GM10266 (cell line): ENCODE measurements at regions not wholly inside any gene's neighbourhood (a gene's known extent, or its start where the extent isn't known, plus 50 kb on each side); places are given as distances from the start of the nearest gene placed in this dataset.

ENCODE experiments used
- DNase-seq: peaks from one replicate; pipeline ENCODE4 v3.0.0; 2012; ENCODE audit errors: extremely low spot score
- TF ChIP-seq, protein P1 (sequence below): IDR thresholded peaks from 2 replicates; pipeline ENCODE4 v1.5.1; 2012; ENCODE audit warnings: mild to moderate bottlenecking, low read depth; ENCODE audit not compliant: control insufficient read depth, insufficient read depth; ENCODE audit errors: missing control alignments

DNA sequence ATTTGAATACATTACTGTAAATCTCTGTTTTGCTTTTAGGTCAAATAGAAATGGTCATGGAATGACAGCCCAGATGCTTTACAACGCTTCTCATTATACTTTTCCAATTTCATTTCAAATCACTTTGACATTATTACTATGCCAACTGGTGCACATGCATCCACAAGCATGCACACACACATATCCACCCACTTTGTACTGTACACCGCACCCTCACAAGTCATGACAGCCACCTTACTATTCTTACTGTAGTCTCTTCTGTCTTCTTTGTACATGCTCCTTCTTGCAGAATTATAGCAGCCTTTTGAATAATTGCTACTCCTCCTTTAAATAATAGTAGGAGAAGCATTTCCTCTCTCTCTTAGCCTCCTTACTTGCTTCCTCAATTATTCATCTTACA, 1361.4 kb downstream of the ROBO1 start:
- TF ChIP-seq, protein P1, sequence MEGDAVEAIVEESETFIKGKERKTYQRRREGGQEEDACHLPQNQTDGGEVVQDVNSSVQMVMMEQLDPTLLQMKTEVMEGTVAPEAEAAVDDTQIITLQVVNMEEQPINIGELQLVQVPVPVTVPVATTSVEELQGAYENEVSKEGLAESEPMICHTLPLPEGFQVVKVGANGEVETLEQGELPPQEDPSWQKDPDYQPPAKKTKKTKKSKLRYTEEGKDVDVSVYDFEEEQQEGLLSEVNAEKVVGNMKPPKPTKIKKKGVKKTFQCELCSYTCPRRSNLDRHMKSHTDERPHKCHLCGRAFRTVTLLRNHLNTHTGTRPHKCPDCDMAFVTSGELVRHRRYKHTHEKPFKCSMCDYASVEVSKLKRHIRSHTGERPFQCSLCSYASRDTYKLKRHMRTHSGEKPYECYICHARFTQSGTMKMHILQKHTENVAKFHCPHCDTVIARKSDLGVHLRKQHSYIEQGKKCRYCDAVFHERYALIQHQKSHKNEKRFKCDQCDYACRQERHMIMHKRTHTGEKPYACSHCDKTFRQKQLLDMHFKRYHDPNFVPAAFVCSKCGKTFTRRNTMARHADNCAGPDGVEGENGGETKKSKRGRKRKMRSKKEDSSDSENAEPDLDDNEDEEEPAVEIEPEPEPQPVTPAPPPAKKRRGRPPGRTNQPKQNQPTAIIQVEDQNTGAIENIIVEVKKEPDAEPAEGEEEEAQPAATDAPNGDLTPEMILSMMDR: no peak
- DNase-seq: no peak

DNA sequence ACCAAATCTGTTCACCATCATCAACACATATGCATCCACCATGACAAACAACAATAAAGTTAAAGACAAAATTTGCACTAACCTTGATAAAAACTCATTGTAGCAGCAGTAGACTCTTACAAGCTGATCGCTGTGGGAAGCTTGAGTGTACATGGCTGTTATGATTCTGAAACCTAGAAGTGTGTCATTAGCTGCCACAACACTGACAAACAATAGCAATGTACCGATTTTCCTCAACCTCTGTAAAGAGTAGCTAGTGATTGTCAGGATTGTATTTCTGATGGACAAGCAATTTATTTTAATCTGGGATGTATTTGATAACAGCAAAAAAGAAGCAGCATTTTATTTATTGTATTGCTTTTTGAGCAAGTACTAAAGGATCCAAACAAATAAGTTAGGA, 1357.7 kb downstream of the ROBO1 start:
- no peak for DNase-seq
- TF ChIP-seq, protein P1: no peak

DNA sequence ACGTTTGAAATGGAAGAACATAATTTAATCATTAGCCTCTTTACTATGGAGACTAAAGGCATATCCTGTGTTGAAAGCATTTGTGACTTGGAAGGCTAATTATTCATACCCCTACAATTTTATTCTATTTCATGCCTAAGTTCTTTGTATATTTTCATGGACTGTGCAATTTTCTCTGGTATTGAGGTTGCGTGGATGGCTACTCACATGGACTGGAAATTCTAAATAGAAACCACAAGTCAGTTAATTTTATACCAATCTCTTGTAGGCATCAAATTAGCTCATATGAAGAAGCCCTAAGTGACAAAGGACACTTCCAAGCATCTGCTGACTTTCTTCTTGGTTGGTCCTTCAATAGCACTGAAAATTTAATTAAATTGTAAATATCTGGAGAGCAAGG, 1353.5 kb downstream of the ROBO1 start:
- TF ChIP-seq, protein P1: no peak
- DNase-seq: no peak

DNA sequence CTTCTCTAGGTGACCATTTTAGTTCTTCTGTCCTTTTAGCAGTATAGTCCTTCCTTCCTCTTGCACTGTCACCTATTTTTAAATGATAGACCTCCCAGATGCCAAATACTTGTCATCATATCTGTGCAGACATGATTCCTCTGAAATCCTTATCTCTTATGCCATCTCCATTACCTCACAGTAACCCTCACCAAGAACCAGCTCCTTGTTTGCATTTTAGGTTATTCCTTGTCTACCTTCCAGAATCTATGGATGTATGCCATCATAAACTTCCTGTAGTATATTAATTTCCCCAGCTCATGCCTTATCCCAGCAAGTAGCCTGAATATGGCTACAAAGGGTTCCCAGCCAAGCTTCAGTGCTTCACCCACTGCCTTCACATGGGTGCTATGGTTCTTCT, 1347.2 kb downstream of the ROBO1 start:
- TF ChIP-seq, protein P1: no peak
- DNase-seq: no peak

DNA sequence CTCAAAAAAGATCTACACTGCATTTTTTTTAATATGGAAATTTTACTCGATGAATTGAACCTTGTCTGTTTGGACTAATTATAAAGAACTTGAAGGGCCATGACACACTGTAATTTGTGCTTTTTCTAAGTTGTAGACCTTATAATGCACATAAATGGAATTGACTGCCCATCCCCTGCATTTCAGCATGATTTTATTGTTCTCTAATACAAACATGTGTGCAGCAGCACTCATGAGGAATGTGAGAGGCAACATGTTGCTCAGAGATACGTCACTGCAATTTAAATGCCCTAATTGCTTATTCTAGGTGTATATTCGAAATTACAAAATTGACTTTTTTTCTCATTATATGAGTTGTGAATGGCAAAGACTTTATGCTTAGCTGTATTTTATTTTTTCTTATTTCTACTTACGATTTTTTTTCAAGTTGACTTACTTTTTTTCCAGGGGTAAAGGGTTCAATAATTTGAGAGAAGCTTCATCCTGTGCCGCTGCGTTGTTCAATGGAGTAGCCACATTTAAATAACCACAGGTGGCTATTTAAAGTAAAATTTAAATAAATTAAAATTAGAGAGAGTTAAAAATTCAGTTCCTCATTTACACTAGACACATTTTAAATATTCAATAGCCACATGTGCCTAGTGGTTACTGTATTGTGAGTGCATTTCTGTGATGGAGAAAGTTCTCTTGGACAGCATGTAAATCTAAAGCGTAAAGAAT, 1346.4 kb downstream of the ROBO1 start:
- DNase-seq: no peak
- TF ChIP-seq, protein P1: no peak

DNA sequence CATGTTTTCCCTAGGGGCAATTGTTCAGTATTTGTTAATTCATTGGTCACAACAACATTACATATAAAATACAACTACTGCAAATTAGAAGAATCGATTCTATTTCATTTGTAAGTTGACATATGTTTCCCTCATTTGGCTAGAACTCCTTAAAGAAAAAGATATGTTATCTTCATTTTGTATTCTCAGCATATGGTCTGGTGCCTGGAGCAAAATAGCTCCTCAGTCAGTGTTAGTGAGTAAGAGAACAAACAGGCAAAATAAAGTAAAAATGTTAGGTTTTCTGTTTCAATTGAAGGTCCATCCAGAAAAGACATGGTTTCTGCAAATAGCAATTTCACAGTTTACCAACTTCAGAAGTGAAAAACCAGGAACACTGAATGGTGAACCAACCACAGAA, 1343.1 kb downstream of the ROBO1 start:
- DNase-seq: no peak
- TF ChIP-seq, protein P1: no peak

DNA sequence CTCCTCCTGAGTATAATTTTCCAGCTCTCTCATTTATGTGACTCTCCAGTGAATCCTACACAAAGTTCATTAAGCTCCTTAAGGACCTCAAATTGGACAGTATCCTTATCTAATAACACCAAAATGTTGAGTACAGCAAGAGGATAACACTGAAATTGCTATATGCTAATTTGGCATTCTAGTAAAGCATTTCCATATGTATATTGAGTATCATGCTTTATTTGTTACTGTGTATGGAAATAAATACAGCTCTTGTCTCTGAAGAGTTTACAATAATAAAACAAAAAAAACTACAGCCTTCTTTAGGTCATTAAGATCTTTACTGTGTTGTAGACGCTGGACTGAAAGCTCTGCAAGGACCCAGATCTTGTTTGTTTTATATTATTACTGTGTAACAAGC, 1341.3 kb downstream of the ROBO1 start:
- no peak for DNase-seq
- TF ChIP-seq, protein P1: no peak
